Mesothelial cell of epicardium (in vitro differentiated cells): ENCODE measurements at regions not wholly inside any gene's neighbourhood (a gene's known extent, or its start where the extent isn't known, plus 50 kb on each side); places are given as distances from the start of the nearest gene placed in this dataset.

ENCODE experiments used
- DNase-seq, 2 experiments: peaks; one replicate each; pipeline ENCODE4 v3.0.0; 2021; ENCODE audit warnings: low spot score in 2 of 2; ENCODE audit not compliant: unreplicated experiment in 2 of 2
- H3K27ac Mint-ChIP-seq: 2 replicates; pipeline ENCODE4 v1.8.0; 2021; ENCODE audit warnings: mixed read lengths
- H3K27me3 Mint-ChIP-seq: 2 replicates; pipeline ENCODE4 v1.8.0; 2021; ENCODE audit warnings: low read depth, mixed read lengths
- H3K36me3 Mint-ChIP-seq: 2 replicates; pipeline ENCODE4 v1.8.0; 2021; ENCODE audit warnings: mixed read lengths
- H3K4me1 Mint-ChIP-seq: 2 replicates; pipeline ENCODE4 v1.8.0; 2021; ENCODE audit warnings: mixed read lengths
- H3K4me3 Mint-ChIP-seq: 2 replicates; pipeline ENCODE4 v1.8.0; 2021; ENCODE audit warnings: mild to moderate bottlenecking, moderate library complexity, mixed read lengths
- H3K9me3 Mint-ChIP-seq: 2 replicates; pipeline ENCODE4 v1.8.0; 2021; ENCODE audit warnings: mixed read lengths
- CTCF ChIP-seq: fragments of 200-600 bp; sonication (generic); IDR thresholded peaks from one replicate; pipeline ENCODE4 v1.5.0; 2021; ENCODE audit warnings: antibody characterized with exemption; ENCODE audit not compliant: unreplicated experiment

GRCh38 chr15:27662892-27663291, 436.2 kb downstream of the OCA2 start:
- no peaks in the 10 kb centered on the region for H3K36me3 Mint-ChIP-seq
- no peaks in the 10 kb centered on the region for H3K27me3 Mint-ChIP-seq
- TF ChIP-seq CTCF, result no peak
- H3K9me3 Mint-ChIP-seq, result peaks cover 11% of the 10 kb centered on the region
- peaks cover 13% of the 10 kb centered on the region for H3K4me1 Mint-ChIP-seq
- H3K4me3 Mint-ChIP-seq, result no peak overlapping the region
- DNase-seq, result no peak
- H3K27ac Mint-ChIP-seq, result no peak overlapping the region

DNA sequence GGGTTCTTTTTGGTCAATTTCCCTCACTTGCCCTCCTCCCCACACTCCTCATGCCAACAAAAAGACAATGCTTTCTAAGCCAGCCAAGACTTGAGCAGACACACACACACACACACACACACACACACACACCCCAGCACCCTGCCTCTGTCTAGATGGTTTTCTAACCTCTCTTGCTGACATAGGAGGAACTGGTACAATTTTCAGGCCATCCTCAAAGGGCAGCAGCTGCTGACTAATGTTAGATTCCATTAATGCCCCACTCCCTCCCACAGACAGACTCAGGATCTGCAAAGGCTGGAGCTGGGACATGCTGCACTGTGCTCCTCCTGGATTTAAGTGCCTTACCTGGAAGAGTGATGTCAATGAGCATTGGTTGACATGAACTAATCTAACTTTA, 438.4 kb downstream of the OCA2 start:
- no peak overlapping the region for H3K4me3 Mint-ChIP-seq
- H3K27me3 Mint-ChIP-seq, result no peaks in the 10 kb centered on the region
- H3K4me1 Mint-ChIP-seq, result peaks cover 13% of the 10 kb centered on the region

DNA sequence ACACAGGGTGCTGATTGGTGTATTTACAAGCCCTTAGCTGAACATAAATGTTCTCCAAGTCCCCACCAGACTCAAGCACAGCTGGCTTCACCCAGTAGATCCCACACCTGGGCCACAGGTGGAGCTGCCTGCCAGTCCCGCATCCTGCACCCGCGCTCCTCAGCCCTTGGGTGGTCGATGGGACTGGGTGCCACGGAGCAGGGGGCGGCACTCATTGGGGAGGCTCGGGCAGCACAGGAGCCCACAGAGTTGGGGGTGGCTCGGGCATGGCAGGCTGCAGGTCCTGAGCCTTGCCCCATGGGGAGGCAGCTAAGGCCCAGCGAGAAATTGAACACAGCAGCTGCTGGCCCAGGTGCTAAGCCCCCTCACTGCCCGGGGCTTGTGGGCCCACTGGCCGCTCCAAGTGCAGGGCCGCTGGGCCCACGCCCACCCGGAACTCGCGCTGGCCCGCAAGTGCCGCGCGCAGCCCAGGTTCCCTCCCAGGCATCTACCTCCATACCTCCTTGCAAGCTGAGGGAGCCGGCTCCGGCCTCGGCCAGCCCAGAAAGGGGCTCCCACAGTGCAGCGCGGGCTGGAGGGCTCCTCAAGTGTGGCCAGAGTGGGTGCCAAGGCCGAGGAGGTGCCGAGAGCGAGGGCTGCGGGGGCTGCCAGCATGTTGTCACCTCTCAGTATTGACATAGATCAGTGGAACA, 442.7 kb downstream of the OCA2 start:
- H3K4me1 Mint-ChIP-seq, result no peaks in the 10 kb centered on the region
- H3K27ac Mint-ChIP-seq, result no peak overlapping the region
- H3K9me3 Mint-ChIP-seq, result peaks cover 4% of the 10 kb centered on the region
- no peaks in the 10 kb centered on the region for H3K36me3 Mint-ChIP-seq
- H3K27me3 Mint-ChIP-seq, result no peaks in the 10 kb centered on the region
- TF ChIP-seq CTCF, result no peak
- H3K4me3 Mint-ChIP-seq, result no peak overlapping the region
- no peak for DNase-seq

More for the DNA sequence above, 438.4 kb downstream of the OCA2 start:
- Mint-ChIP-seq H3K36me3 (no peaks in the 10 kb centered on the region), H3K27ac (no peak overlapping the region), H3K9me3 (peaks cover 11% of the 10 kb centered on the region)
- no peak for TF ChIP-seq CTCF
- DNase-seq, result no peak

GRCh38 chr15:27655056-27655455, 444.1 kb downstream of the OCA2 start:
- DNase-seq, result no peak
- no peaks in the 10 kb centered on the region for H3K27me3 Mint-ChIP-seq
- H3K36me3 Mint-ChIP-seq, result no peaks in the 10 kb centered on the region
- H3K9me3 Mint-ChIP-seq, result peaks cover 4% of the 10 kb centered on the region
- H3K27ac Mint-ChIP-seq, result no peak overlapping the region
- no peaks in the 10 kb centered on the region for H3K4me1 Mint-ChIP-seq
- no peak overlapping the region for H3K4me3 Mint-ChIP-seq
- no peak for TF ChIP-seq CTCF

GRCh38 chr15:27650244-27650643, 448.9 kb downstream of the OCA2 start:
- no peak overlapping the region for H3K27ac Mint-ChIP-seq
- no peak for DNase-seq

More at GRCh38 chr15:27650244-27650643, 448.9 kb downstream of the OCA2 start:
- H3K4me3 Mint-ChIP-seq, result no peak overlapping the region
- H3K36me3 Mint-ChIP-seq, result no peaks in the 10 kb centered on the region
- H3K4me1 Mint-ChIP-seq, result no peaks in the 10 kb centered on the region
- peaks cover 4% of the 10 kb centered on the region for H3K9me3 Mint-ChIP-seq
- no peaks in the 10 kb centered on the region for H3K27me3 Mint-ChIP-seq
- no peak for TF ChIP-seq CTCF
